ENCODE measurements at regions not wholly inside any gene's neighbourhood (a gene's known extent, or its start where the extent isn't known, plus 50 kb on each side); places are given as distances from the start of the nearest gene placed in this dataset.

DNA sequence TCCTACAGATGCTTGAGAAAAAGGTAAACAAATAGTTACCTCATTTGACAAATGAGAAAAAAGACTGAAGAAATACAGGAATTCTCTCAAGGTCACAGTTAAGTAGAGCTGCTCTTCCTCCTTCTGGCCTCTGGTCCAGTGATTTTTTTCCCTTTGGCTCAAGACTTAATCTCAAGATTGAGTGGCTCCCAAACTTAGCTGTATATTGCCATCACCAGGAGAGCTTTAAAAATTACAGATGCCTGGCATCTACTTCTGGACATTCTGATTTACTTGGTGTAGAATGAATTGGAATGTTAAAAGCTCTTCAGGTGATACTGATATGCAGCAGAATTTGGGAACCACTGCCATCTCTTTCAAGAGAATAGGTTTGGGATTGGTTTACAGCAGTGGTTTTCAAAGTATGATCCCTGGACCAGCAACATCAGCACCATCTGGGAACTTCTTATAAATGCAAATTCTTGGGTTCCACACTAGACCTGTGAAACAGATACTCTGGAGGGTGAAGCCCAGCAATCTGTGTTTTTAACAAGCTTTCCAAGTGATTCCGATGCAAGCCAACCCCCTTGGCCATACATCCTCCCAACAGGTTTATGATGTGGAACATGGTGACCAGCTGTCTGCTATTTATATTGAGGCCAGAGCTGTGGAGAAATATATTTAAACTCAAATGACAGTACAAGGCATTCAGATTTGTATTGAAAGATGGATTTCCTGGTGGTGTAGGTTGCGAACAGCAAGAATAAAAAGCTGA is 333.0 kb upstream of the RARB start:
- no peak for TF ChIP-seq ZFX (IDR thresholded peaks at IDR 0.05; ENCODE audit: borderline replicate concordance)
- TF ChIP-seq, protein P1, sequence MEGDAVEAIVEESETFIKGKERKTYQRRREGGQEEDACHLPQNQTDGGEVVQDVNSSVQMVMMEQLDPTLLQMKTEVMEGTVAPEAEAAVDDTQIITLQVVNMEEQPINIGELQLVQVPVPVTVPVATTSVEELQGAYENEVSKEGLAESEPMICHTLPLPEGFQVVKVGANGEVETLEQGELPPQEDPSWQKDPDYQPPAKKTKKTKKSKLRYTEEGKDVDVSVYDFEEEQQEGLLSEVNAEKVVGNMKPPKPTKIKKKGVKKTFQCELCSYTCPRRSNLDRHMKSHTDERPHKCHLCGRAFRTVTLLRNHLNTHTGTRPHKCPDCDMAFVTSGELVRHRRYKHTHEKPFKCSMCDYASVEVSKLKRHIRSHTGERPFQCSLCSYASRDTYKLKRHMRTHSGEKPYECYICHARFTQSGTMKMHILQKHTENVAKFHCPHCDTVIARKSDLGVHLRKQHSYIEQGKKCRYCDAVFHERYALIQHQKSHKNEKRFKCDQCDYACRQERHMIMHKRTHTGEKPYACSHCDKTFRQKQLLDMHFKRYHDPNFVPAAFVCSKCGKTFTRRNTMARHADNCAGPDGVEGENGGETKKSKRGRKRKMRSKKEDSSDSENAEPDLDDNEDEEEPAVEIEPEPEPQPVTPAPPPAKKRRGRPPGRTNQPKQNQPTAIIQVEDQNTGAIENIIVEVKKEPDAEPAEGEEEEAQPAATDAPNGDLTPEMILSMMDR (IDR thresholded peaks at IDR 0.05) = no peak
- H3K27ac ChIP-seq = no peak overlapping the region

DNA sequence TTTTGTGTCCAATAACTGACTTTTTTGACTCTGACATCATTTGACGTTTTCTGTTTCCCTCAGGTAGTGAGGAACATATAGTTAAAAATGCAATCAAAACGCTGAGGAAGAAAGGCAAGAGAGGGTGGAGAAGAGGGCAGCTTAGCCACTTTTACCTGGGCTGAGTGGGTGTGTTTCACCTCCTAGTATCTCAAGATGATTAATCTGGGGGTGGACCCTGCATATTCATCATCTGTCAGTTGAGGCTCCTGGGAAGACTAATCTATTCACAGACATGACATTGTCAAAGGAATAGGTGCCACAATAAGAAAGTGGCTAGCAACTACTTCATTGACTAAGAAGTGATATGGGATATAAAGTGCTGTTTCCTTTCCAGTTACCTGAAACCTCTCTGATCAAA is 331.5 kb upstream of the RARB start:
- TF ChIP-seq ZFX (IDR thresholded peaks at IDR 0.05; ENCODE audit: borderline replicate concordance) = no peak
- TF ChIP-seq, protein P1 (IDR thresholded peaks at IDR 0.05) = no peak
- H3K27ac ChIP-seq = no peak overlapping the region

DNA sequence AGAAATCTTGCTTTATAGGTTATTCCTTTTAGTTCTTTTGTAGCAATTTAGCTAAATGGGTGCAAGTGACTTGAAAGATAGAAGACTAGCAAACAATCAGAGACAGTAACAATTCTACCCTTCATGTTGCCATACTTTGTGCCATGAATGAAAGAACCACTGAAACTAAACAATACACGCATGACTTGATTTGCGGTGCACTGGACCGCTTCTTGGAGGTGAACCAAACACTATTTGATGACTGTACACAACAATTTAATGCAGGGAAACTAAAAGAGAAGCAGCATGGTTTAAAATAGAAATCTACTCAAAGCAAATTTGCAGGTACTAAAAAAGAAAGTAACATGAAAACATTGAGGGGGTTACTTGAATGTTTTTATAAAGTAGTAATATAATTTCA is 331.0 kb upstream of the RARB start:
- TF ChIP-seq, protein P1 (IDR thresholded peaks at IDR 0.05) = no peak
- no peak for TF ChIP-seq ZFX (IDR thresholded peaks at IDR 0.05; ENCODE audit: borderline replicate concordance)
- H3K27ac ChIP-seq = no peak overlapping the region

DNA sequence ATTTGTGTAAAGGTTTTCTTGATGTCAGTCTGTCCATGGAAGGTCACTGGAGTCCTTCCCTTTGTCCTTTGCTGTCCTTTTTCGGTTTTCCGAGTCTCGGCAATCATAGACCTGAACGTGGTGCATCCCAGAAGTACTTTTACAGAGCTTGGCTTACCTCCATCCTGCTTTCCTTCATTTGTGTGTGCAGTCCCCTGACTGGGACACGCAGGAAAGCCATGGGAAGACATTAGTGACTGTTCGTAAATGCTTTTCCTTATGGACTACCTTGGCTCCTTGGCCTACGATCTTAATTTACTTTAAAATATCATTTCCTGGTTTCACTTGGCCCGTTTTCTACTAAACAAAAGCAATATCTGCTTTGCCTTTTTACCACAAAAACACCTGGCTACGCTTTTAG is 328.4 kb upstream of the RARB start:
- H3K27ac ChIP-seq = no peak overlapping the region
- no peak for TF ChIP-seq ZFX (IDR thresholded peaks at IDR 0.05; ENCODE audit: borderline replicate concordance)
- TF ChIP-seq, protein P1 (IDR thresholded peaks at IDR 0.05) = no peak

DNA sequence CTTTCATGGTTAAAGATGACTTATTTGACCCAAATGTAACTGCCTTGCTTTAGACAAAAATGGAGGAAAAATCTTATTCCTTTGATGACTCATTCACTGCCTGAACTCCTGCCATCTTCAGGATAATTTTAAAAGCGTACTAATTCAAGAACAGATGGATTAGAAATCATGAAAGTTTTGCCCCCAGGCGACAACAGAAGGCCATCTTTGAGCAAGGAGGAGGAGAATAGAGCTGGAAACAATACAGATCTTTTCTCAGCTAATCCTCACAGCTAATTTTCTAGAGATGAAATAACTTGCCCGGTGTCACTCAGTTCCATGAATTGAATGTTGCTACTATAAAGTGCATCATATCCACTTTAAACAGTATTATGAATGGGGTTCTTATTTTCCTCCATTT is 324.7 kb upstream of the RARB start:
- no peak for TF ChIP-seq ZFX (IDR thresholded peaks at IDR 0.05; ENCODE audit: borderline replicate concordance)
- no peak overlapping the region for H3K27ac ChIP-seq

- TF ChIP-seq, protein P1 (IDR thresholded peaks at IDR 0.05) = no peak
- no peak for TF ChIP-seq ZFX (IDR thresholded peaks at IDR 0.05; ENCODE audit: borderline replicate concordance)
These were observed 320.0 kb upstream of the RARB start for GRCh38 chr3:25107918-25108617.

GRCh38 chr3:25110642-25111041 is 317.4 kb upstream of the RARB start:
- no peak for TF ChIP-seq ZFX (IDR thresholded peaks at IDR 0.05; ENCODE audit: borderline replicate concordance)
- TF ChIP-seq, protein P1 (IDR thresholded peaks at IDR 0.05) = no peak
- H3K27ac ChIP-seq = no peak overlapping the region

More at GRCh38 chr3:25107918-25108617, 320.0 kb upstream of the RARB start:
- no peak overlapping the region for H3K27ac ChIP-seq
